H1 (cell line): ENCODE measurements at regions not wholly inside any gene's neighbourhood (a gene's known extent, or its start where the extent isn't known, plus 50 kb on each side); places are given as distances from the start of the nearest gene placed in this dataset.

Source experiments
- CTCF ChIA-PET: fragments of 300-600 bp; sonication (Branson Sonifier 250); formaldehyde crosslinking; loops from one replicate; lab custom pipeline; 2021; ENCODE audit not compliant: partially characterized antibody; lab: Charles Lee
- POLR2A ChIA-PET: fragments of 300-600 bp; sonication (Branson Sonifier 250); formaldehyde crosslinking; loops from one replicate; lab custom pipeline; 2021; ENCODE audit warnings: inconsistent platforms; ENCODE audit not compliant: partially characterized antibody; lab: Charles Lee
- DNase-seq, 2 experiments: peaks; one replicate each; pipeline versions ENCODE4 v3.0.0 to v3.0.0-alpha.2; 2010 to 2022; ENCODE audit warnings: low spot score in 2 of 2, low read depth in 1 of 2, mixed read lengths in 1 of 2
- FAIRE-seq: peaks from 2 replicates; lab custom pipeline; 2011; peaks lifted over from hg19 to GRCh38; lab: Jason Lieb, UNC
- H2AFZ ChIP-seq: 2 replicates; pipeline ENCODE4 v1.8.1; 2012; ENCODE audit warnings: low read length, inconsistent platforms
- H2AK5ac ChIP-seq: 2 replicates; pipeline ENCODE4 v1.6.1; 2013; ENCODE audit warnings: low read depth, low read length
- H2BK120ac ChIP-seq: replicated peaks from 2 replicates; pipeline ENCODE3; 2013; ENCODE audit warnings: low read depth, low read length, inconsistent platforms
- H2BK12ac ChIP-seq: 2 replicates; pipeline ENCODE4 v1.6.1; 2013; ENCODE audit warnings: low read depth, low read length
- H2BK15ac ChIP-seq: 2 replicates; pipeline ENCODE4 v1.6.1; 2013; ENCODE audit warnings: low read length
- H2BK20ac ChIP-seq: 2 replicates; pipeline ENCODE4 v1.6.1; 2013; ENCODE audit warnings: low read length
- H2BK5ac ChIP-seq: 2 replicates; pipeline ENCODE4 v1.6.1; 2013; ENCODE audit warnings: low read depth, low read length
- H3K14ac ChIP-seq: 2 replicates; pipeline ENCODE4 v1.6.1; 2013; ENCODE audit warnings: inconsistent platforms; ENCODE audit not compliant: insufficient read length
- H3K18ac ChIP-seq: 2 replicates; pipeline ENCODE4 v1.6.1; 2013; ENCODE audit warnings: low read length; ENCODE audit errors: extremely low read depth
- H3K23ac ChIP-seq: 2 replicates; pipeline ENCODE4 v1.6.1; 2013; ENCODE audit warnings: inconsistent platforms; ENCODE audit not compliant: insufficient read length
- H3K23me2 ChIP-seq: 2 replicates; pipeline ENCODE4 v1.6.1; 2013; ENCODE audit warnings: low read depth, low read length
- H3K27ac ChIP-seq: 2 replicates; pipeline ENCODE4 v1.6.1; 2011; ENCODE audit warnings: low read depth, low read length, inconsistent platforms
- H3K27me3 ChIP-seq, 4 experiments: replicated peaks in 1 of 4; 1 replicate in 1 of 4; 2 replicates in 3 of 4; pipeline versions ENCODE4 v1.6.1 to v1.8.1; 2011 to 2013; ENCODE audit warnings: low read length in 3 of 4, mild to moderate bottlenecking in 3 of 4, inconsistent platforms in 2 of 4, mixed read lengths in 2 of 4, moderate library complexity in 1 of 4; ENCODE audit not compliant: control insufficient read depth in 3 of 4, insufficient read depth in 3 of 4; ENCODE audit errors: extremely low read depth in 1 of 4
- H3K36me3 ChIP-seq, 4 experiments: 2 replicates each; pipeline versions ENCODE4 v1.6.1 to v1.8.1; 2011 to 2013; ENCODE audit warnings: mild to moderate bottlenecking in 4 of 4, low read length in 3 of 4, moderate library complexity in 2 of 4, control low read depth in 1 of 4, inconsistent platforms in 1 of 4; ENCODE audit not compliant: insufficient read depth in 4 of 4, control insufficient read depth in 2 of 4
- H3K4ac ChIP-seq: replicated peaks from 2 replicates; pipeline ENCODE3; 2013; ENCODE audit warnings: low read length, low read depth, mixed read lengths, inconsistent platforms; ENCODE audit not compliant: insufficient read length
- H3K4me1 ChIP-seq, 4 experiments: replicated peaks in 1 of 4; 1 replicate in 1 of 4; 2 replicates in 3 of 4; pipeline versions ENCODE4 v1.6.1 to v1.8.1; 2011 to 2013; ENCODE audit warnings: low read length in 3 of 4, inconsistent platforms in 2 of 4, mixed read lengths in 1 of 4; ENCODE audit not compliant: insufficient read depth in 4 of 4, control insufficient read depth in 3 of 4
- H3K4me2 ChIP-seq, 2 experiments: 2 replicates each; pipeline versions ENCODE4 v1.6.1 to v1.8.1; 2011 to 2013; ENCODE audit warnings: low read depth in 2 of 2, low read length in 2 of 2, control low read depth in 1 of 2, inconsistent platforms in 1 of 2, mild to moderate bottlenecking in 1 of 2; ENCODE audit not compliant: insufficient read depth in 1 of 2
- H3K4me3 ChIP-seq, 4 experiments: fragments of 200-600, 300-600 bp in 1 of 4; sonication (generic), shearing (Covaris generic), sonication (Bioruptor Twin) in 1 of 4; 2 replicates each; pipeline versions ENCODE4 v1.5.1 to v1.8.1; 2011 to 2016; ENCODE audit warnings: low read length in 4 of 4, low read depth in 3 of 4, control low read depth in 2 of 4, inconsistent platforms in 2 of 4, mild to moderate bottlenecking in 2 of 4, mixed read lengths in 1 of 4, moderate library complexity in 1 of 4; ENCODE audit not compliant: insufficient read depth in 2 of 4; ENCODE audit errors: extremely low read depth in 1 of 4
- H3K56ac ChIP-seq: replicated peaks from 2 replicates; pipeline ENCODE3; 2013; ENCODE audit warnings: low read depth, mild to moderate bottlenecking, mixed read lengths, low read length, inconsistent platforms; ENCODE audit not compliant: insufficient read length
- H3K79me1 ChIP-seq: 2 replicates; pipeline ENCODE4 v1.6.1; 2013; ENCODE audit warnings: low read depth, low read length, control low read depth
- H3K79me2 ChIP-seq, 2 experiments: 2 replicates each; pipeline versions ENCODE4 v1.6.1 to v1.8.1; 2012 to 2013; ENCODE audit warnings: low read length in 2 of 2, mild to moderate bottlenecking in 2 of 2, inconsistent platforms in 1 of 2; ENCODE audit not compliant: insufficient read depth in 2 of 2, control insufficient read depth in 1 of 2
- H3K9ac ChIP-seq, 4 experiments: replicated peaks in 1 of 4; 1 replicate in 1 of 4; 2 replicates in 3 of 4; pipeline versions ENCODE4 v1.6.1 to v1.8.1; 2011 to 2013; ENCODE audit warnings: low read depth in 3 of 4, low read length in 3 of 4, control low read depth in 2 of 4, mild to moderate bottlenecking in 2 of 4, moderate library complexity in 2 of 4, inconsistent platforms in 1 of 4; ENCODE audit errors: extremely low read depth in 1 of 4
- H3K9me3 ChIP-seq, 2 experiments: 2 replicates each; pipeline versions ENCODE4 v1.6.1 to v1.8.1; 2012 to 2013; ENCODE audit warnings: mild to moderate bottlenecking in 2 of 2, moderate library complexity in 2 of 2, control low read depth in 1 of 2, inconsistent platforms in 1 of 2, low read depth in 1 of 2, low read length in 1 of 2, mixed read lengths in 1 of 2; ENCODE audit not compliant: insufficient read depth in 2 of 2
- H4K20me1 ChIP-seq, 2 experiments: replicated peaks in 1 of 2; 2 replicates each; pipeline versions ENCODE3 to v1.8.1; 2011 to 2013; ENCODE audit warnings: inconsistent platforms in 2 of 2, low read length in 2 of 2, mild to moderate bottlenecking in 1 of 2; ENCODE audit not compliant: insufficient read depth in 2 of 2, control insufficient read depth in 1 of 2
- H4K5ac ChIP-seq: 2 replicates; pipeline ENCODE4 v1.6.1; 2013; ENCODE audit warnings: low read length, low read depth, mixed read lengths, inconsistent platforms; ENCODE audit not compliant: insufficient read length
- H4K8ac ChIP-seq: 2 replicates; pipeline ENCODE4 v1.8.0; 2013; ENCODE audit warnings: mild to moderate bottlenecking, moderate library complexity, low read length, inconsistent platforms; ENCODE audit not compliant: insufficient read depth; ENCODE audit errors: extremely low read depth
- H4K91ac ChIP-seq: replicated peaks from 2 replicates; pipeline ENCODE3; 2013; ENCODE audit warnings: low read length, mixed read lengths, inconsistent platforms; ENCODE audit not compliant: insufficient read length
- BCL11A ChIP-seq, 2 experiments: IDR thresholded peaks; one replicate each; pipeline ENCODE4 v1.6.1; 2011; ENCODE audit warnings: low read depth in 2 of 2, low read length in 2 of 2, mild to moderate bottlenecking in 2 of 2
- BRCA1 ChIP-seq: IDR thresholded peaks from 2 replicates; pipeline ENCODE4 v1.6.1; 2012; ENCODE audit warnings: low read depth, low read length, improper control_type of control experiment
- CBX8 ChIP-seq: fragments of 300-800, 300-1000 bp; sonication (generic); IDR thresholded peaks from 2 replicates; pipeline ENCODE4 v1.7.1; 2016; ENCODE audit warnings: low read depth, low read length, borderline replicate concordance
- EZH2 ChIP-seq: fragments of 200-600 bp; sonication (generic); IDR thresholded peaks from 2 replicates; pipeline ENCODE4 v1.7.1; 2012; ENCODE audit warnings: low read depth, mild to moderate bottlenecking, moderate library complexity, low read length, inconsistent platforms; ENCODE audit not compliant: severe bottlenecking
- KDM4A ChIP-seq: IDR thresholded peaks from one replicate; pipeline ENCODE4 v1.7.1; 2012; ENCODE audit warnings: low read depth, mild to moderate bottlenecking, moderate library complexity, low read length, inconsistent platforms; ENCODE audit not compliant: severe bottlenecking
- POU5F1 ChIP-seq: IDR thresholded peaks from 2 replicates; pipeline ENCODE4 v1.6.1; 2011; ENCODE audit warnings: low read depth, mild to moderate bottlenecking, low read length, moderate library complexity
- SRF ChIP-seq: IDR thresholded peaks from 2 replicates; pipeline ENCODE4 v1.6.1; 2011; ENCODE audit warnings: mild to moderate bottlenecking, low read depth, low read length, moderate library complexity
- TAF1 ChIP-seq: IDR thresholded peaks from 2 replicates; pipeline ENCODE4 v1.6.1; 2011; ENCODE audit warnings: mild to moderate bottlenecking, low read depth, low read length
- WGBS, 2 experiments: shearing (Covaris generic) in 1 of 2; methylation state at CpG; one replicate each; pipeline versions ENCODE4 v1.1.6 to v1.1.7; 2013 to 2015; ENCODE audit warnings: low lambda C conversion rate in 2 of 2, mixed read lengths in 2 of 2, inconsistent platforms in 1 of 2, low coverage in 1 of 2, missing lambda C conversion rate in 1 of 2; ENCODE audit not compliant: insufficient replicate concordance in 2 of 2, insufficient coverage in 1 of 2, insufficient read length in 1 of 2; ENCODE audit errors: extremely low coverage in 1 of 2, missing lambda C conversion rate in 1 of 2; 5-methylcytosine and 5-hydroxymethylcytosine counted together
- TF ChIP-seq, protein P1 (sequence below): IDR thresholded peaks from 2 replicates; pipeline ENCODE4 v1.6.1; 2012; ENCODE audit warnings: low read length, inconsistent platforms

DNA sequence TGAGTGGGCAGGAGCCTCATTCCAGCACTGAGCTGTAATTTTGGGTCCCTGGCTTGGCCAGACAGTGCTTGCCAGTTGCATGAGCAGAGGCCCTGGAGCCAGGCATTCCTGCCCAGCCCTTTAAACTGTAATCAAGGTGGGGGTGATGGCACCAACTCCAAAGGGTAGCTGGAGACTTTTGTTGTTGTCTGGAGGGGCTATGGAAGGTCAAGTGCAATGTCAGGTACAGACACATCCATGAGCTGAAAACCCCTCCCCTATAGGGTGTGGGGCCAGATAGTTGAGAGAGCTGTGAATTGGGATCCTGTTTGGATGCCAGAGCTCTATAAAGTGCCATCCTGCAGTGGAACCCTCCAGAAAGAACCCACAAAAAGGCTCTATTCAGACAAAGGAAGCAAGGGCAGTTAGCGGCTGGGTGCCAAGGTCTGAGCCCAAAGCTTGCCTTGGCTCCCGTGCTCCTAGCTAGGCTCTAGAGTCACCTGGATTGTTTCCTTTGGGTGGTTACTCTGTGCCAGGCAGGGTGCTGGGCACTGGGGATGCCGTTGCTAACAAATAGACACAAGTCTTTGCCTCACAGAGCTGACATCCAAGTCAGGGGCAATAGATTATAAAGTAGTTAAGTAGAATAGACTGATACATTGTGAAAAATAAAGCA lies 163.0 kb downstream of the EFNB1 start:
- Histone ChIP-seq H3K23me2 (no peaks in the 10 kb centered on the region), H3K4me3 (no peak overlapping the region), H3K27me3 (no peaks in the 10 kb centered on the region; a peak in 1 of 7 replicates), H3K27ac (no peak overlapping the region), H4K91ac (no peak overlapping the region), H2AFZ (no peak overlapping the region), H4K5ac (no peak overlapping the region), H2BK5ac (no peak overlapping the region), H3K4ac (no peak overlapping the region), H3K4me2 (no peak overlapping the region), H3K9ac (no peak overlapping the region), H2AK5ac (no peak overlapping the region), H2BK120ac (no peak overlapping the region), H3K23ac (no peak overlapping the region), H3K79me2 (no peaks in the 10 kb centered on the region), H3K79me1 (no peaks in the 10 kb centered on the region), H2BK15ac (no peak overlapping the region), H3K18ac (no peak overlapping the region), H3K9me3 (no peaks in the 10 kb centered on the region), H3K4me1 (peaks cover 1 to 9% (median 4%) of the 10 kb centered on the region in 4 experiments; a peak in 6 of 7 replicates)
- CTCF ChIA-PET = interaction anchor here (0.6 to 0.8 kb wide), 2 partner anchors 24 to 27 kb away, joined by 3 read pairs; no protein-coding TSS in a partner anchor
- DNase-seq = no peak
- TF ChIP-seq SRF (no peak), CBX8 (no peak), EZH2 (no peak), POU5F1 (no peak), BCL11A (IDR thresholded peaks at IDR 0.05; ENCODE audit: low read depth in 2 of 2, low read length in 2 of 2) (no peak), TAF1 (no peak), BRCA1 (no peak), KDM4A (no peak)
- TF ChIP-seq, protein P1, sequence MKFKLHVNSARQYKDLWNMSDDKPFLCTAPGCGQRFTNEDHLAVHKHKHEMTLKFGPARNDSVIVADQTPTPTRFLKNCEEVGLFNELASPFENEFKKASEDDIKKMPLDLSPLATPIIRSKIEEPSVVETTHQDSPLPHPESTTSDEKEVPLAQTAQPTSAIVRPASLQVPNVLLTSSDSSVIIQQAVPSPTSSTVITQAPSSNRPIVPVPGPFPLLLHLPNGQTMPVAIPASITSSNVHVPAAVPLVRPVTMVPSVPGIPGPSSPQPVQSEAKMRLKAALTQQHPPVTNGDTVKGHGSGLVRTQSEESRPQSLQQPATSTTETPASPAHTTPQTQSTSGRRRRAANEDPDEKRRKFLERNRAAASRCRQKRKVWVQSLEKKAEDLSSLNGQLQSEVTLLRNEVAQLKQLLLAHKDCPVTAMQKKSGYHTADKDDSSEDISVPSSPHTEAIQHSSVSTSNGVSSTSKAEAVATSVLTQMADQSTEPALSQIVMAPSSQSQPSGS = no peak
- TF ChIP-seq, all 59 proteins: peak for 0
- Histone ChIP-seq H4K8ac (no peak overlapping the region), H2BK20ac (no peak overlapping the region), H3K56ac (no peak overlapping the region), H4K20me1 (no peaks in the 10 kb centered on the region), H3K36me3 (no peaks in the 10 kb centered on the region), H2BK12ac (no peak overlapping the region), H3K14ac (no peak overlapping the region)
- POLR2A ChIA-PET = no interaction called here
- FAIRE-seq = no peak
- WGBS, 2 experiments = 74% methylated on average over 3 of the region's 3 CpGs; no CpG with 5 or more reads in 1 of the 2 experiments
